Kidney (tissue), 13 donors: ENCODE measurements at regions not wholly inside any gene's neighbourhood (a gene's known extent, or its start where the extent isn't known, plus 50 kb on each side); places are given as distances from the start of the nearest gene placed in this dataset.

Experiments
- DNase-seq, 5 donors: peaks; one replicate each; pipeline ENCODE4 v3.0.0-alpha.2; 2013 to 2020
- FAIRE-seq: peaks from 2 replicates; lab custom pipeline; 2012; peaks lifted over from hg19 to GRCh38; lab: Jason Lieb, UNC
- H3K27ac ChIP-seq, 2 donors: one replicate each; pipeline ENCODE4 v1.7.0; 2013; ENCODE audit warnings: low read depth in 2 of 2, low read length in 2 of 2, inconsistent platforms in 1 of 2
- H3K27me3 ChIP-seq: one replicate; pipeline ENCODE4 v1.7.1; 2013; ENCODE audit warnings: low read length, inconsistent platforms; ENCODE audit not compliant: control insufficient read depth, insufficient read depth
- H3K36me3 ChIP-seq, 3 donors: one replicate each; pipeline versions ENCODE4 v1.7.0 to v1.7.1; 2013; ENCODE audit warnings: low read length in 3 of 3, control low read depth in 1 of 3, inconsistent platforms in 1 of 3; ENCODE audit not compliant: insufficient read depth in 3 of 3, control insufficient read depth in 2 of 3
- H3K4me1 ChIP-seq, 3 donors: one replicate each; pipeline versions ENCODE4 v1.7.0 to v1.7.1; 2013; ENCODE audit warnings: low read length in 3 of 3, inconsistent platforms in 1 of 3, low read depth in 1 of 3; ENCODE audit not compliant: control insufficient read depth in 2 of 3, insufficient read depth in 2 of 3
- H3K4me3 ChIP-seq, 3 donors: one replicate each; pipeline versions ENCODE4 v1.7.0 to v1.8.1; 2013; ENCODE audit warnings: low read length in 3 of 3, control low read depth in 1 of 3, inconsistent platforms in 1 of 3
- H3K9ac ChIP-seq, 3 donors: one replicate each; pipeline versions ENCODE4 v1.7.0 to v1.7.1; 2013; ENCODE audit warnings: low read length in 3 of 3, control low read depth in 1 of 3, inconsistent platforms in 1 of 3
- H3K9me3 ChIP-seq, 3 donors: one replicate each; pipeline versions ENCODE4 v1.7.0 to v1.7.1; 2013; ENCODE audit warnings: low read length in 3 of 3, control low read depth in 1 of 3, inconsistent platforms in 1 of 3; ENCODE audit not compliant: control insufficient read depth in 2 of 3, insufficient read depth in 1 of 3
- intact Hi-C: fragments of 100-400 bp; cut with DNase I; formaldehyde crosslinking; loops from one replicate; pipeline ENCODE4 v1.11.1; 2022
- TF ChIP-seq, protein P1 (sequence below): IDR thresholded peaks from 3 replicates; pipeline ENCODE4 v1.5.1; 2012; ENCODE audit warnings: mild to moderate bottlenecking, moderate library complexity, borderline replicate concordance; ENCODE audit not compliant: insufficient read depth; ENCODE audit errors: extremely low read depth
- donor health status: control.
- donor health status: control.
- donor health status: control.
- donor health status: control.
- donor health status: control.
- donor health status: DM: yes; HTN: yes; CAD: no.
- donor health status: Normal renal cell carcinoma (clear cell type).

DNA sequence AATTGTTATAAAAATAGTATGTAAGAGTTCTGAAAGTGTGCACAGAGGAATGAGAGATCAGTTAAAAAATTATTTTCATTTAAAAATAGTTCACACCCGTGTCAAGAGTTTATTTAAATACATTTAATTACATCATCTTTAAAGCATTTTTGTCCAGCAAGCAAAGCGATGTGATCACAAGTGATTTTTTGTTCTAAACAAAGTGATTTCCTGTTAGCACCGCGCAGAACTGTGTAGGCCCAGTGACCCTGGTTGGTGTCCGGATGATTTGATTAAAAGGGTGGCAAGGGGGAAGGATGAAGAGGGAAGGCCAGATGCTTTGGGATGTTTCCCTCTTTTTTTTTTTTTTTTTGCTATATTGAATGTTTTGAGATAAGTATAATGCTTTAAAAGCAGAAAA lies 227.8 kb upstream of the PITRM1 start:
- no peak overlapping the region for H3K4me3 ChIP-seq
- no peak overlapping the region for H3K9ac ChIP-seq
- DNase-seq = peak in 1 of 5 donors; percentile 47
- intact Hi-C loops = no loop called here
- no peaks in the 10 kb centered on the region for H3K36me3 ChIP-seq
- H3K9me3 ChIP-seq = no peaks in the 10 kb centered on the region
- peaks cover 0 to 6% (median 0%) of the 10 kb centered on the region in 3 donors for H3K4me1 ChIP-seq
- TF ChIP-seq, protein P1, sequence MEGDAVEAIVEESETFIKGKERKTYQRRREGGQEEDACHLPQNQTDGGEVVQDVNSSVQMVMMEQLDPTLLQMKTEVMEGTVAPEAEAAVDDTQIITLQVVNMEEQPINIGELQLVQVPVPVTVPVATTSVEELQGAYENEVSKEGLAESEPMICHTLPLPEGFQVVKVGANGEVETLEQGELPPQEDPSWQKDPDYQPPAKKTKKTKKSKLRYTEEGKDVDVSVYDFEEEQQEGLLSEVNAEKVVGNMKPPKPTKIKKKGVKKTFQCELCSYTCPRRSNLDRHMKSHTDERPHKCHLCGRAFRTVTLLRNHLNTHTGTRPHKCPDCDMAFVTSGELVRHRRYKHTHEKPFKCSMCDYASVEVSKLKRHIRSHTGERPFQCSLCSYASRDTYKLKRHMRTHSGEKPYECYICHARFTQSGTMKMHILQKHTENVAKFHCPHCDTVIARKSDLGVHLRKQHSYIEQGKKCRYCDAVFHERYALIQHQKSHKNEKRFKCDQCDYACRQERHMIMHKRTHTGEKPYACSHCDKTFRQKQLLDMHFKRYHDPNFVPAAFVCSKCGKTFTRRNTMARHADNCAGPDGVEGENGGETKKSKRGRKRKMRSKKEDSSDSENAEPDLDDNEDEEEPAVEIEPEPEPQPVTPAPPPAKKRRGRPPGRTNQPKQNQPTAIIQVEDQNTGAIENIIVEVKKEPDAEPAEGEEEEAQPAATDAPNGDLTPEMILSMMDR = no peak
- no peak overlapping the region for H3K27ac ChIP-seq
- no peaks in the 10 kb centered on the region for H3K27me3 ChIP-seq
- no peak for FAIRE-seq

DNA sequence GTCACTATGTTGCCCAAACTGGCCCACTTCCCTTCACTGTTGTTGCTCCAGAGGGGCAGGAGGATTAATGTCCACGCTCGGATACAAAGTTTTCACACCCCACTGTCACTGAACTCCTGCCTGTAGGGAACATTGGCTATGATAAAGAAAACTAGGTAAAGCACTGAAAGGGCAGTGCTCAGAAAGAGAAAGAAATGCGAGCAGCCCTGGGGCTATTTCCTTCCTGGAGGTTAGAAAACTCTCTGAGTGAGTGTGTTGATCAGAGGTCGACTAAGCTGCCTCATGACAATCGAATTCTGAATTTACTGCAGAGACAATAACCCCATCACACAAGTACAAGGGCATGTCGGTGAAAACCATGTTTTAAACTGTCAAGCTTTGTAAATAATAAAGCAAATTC lies 227.2 kb upstream of the PITRM1 start:
- no peak overlapping the region for H3K4me3 ChIP-seq
- no peak for FAIRE-seq
- H3K4me1 ChIP-seq = peaks cover 0 to 6% (median 0%) of the 10 kb centered on the region in 3 donors
- H3K27me3 ChIP-seq = no peaks in the 10 kb centered on the region
- peak overlapping the region in 1 of 2 donors; percentile 28 for H3K27ac ChIP-seq
- TF ChIP-seq, protein P1 = no peak
- no peak for DNase-seq
- no peaks in the 10 kb centered on the region for H3K36me3 ChIP-seq
- intact Hi-C loops = no loop called here
- no peak overlapping the region for H3K9ac ChIP-seq
- H3K9me3 ChIP-seq = no peaks in the 10 kb centered on the region

DNA sequence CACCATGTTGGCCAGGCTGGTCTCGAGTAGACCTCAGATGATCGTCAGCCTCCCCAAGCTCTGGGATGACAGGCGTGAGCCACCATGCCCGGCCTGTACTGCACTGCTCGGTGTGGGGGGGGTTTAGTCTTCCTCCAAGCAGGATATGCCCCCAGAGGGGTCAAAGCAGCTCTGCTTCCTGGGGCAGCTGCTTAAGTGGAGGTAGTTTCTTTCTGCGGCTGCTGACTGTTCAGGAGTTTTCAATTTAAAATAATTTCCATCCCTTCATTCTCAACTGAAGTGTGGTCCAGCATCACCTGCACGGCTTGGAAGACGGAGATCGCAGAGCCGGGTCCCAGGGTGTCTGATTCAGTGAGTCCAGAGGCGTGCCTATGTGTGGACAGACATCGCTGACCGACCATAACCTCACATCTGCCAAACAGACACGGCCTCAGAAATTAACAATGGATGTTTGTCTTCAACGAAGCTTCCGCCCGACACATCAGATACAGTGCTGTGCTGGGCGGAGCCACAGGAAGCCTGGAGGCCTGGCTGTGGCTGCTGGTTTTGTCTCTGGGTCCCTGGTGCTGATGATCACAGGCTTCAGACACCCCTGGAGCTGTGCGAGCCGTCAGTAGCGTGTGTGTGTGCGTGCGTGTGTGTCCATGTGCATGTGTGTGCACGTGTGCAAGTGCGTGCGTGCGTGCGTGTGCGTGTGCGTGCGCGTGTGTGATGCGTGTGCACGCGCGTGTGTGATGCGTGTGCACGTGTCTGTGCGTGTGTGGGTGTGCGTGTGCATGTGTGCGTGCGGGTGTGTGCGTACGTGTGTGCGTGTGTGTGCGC lies 226.5 kb upstream of the PITRM1 start:
- TF ChIP-seq, protein P1 = no peak
- Histone ChIP-seq H3K4me1 (peaks cover 0 to 6% (median 0%) of the 10 kb centered on the region in 3 donors), H3K9me3 (no peaks in the 10 kb centered on the region), H3K27me3 (no peaks in the 10 kb centered on the region), H3K27ac (no peak overlapping the region), H3K4me3 (no peak overlapping the region), H3K9ac (no peak overlapping the region), H3K36me3 (no peaks in the 10 kb centered on the region)
- intact Hi-C loops = no loop called here
- FAIRE-seq (no peak), DNase-seq (peak in 3 of 5 donors; percentile 35 to 64 (median 45))
